HepG2 (cell line): ENCODE measurements at regions not wholly inside any gene's neighbourhood (a gene's known extent, or its start where the extent isn't known, plus 50 kb on each side); places are given as distances from the start of the nearest gene placed in this dataset.

ENCODE experiments used
- ATAC-seq: fragments of 200-7000 bp; cut with Tn5 transposase; 3 replicates; pipeline ENCODE4 v1.9.1; 2020; ENCODE audit warnings: mild to moderate bottlenecking, moderate library complexity
- BruUV-seq: library from RNA; stranded (reverse); fragments of 400-500 nt; replicated peaks from 2 replicates; lab custom pipeline; 2021; lab: Mats Ljungman, UMichigan
- CTCF ChIA-PET: fragments of 300-600 bp; formaldehyde crosslinking; extraction: SDS; loops from one replicate; lab custom pipeline; 2021; ENCODE audit warnings: low total read pairs, inconsistent platforms, low intra/inter-chr PET ratio; lab: Yijun Ruan, JAX
- POLR2A ChIA-PET: fragments of 350-600 bp; sonication (Branson Sonifier 250); formaldehyde crosslinking; loops from one replicate; lab custom pipeline; 2020; ENCODE audit warnings: antibody characterized with exemption, inconsistent platforms; lab: Yijun Ruan, JAX
- DNase-seq: peaks from one replicate; pipeline ENCODE4 v3.0.0-alpha.2; 2015; ENCODE audit warnings: low spot score
- FAIRE-seq: peaks from 3 replicates; lab custom pipeline; 2011; peaks lifted over from hg19 to GRCh38; lab: Jason Lieb, UNC
- H2AFZ ChIP-seq: one replicate; pipeline ENCODE4 v1.6.1; 2011; ENCODE audit warnings: low read length, inconsistent platforms
- H3K27ac ChIP-seq: fragments of 300-600 bp; 3 replicates; pipeline ENCODE4 v1.8.0; 2011; ENCODE audit warnings: mixed run types, mild to moderate bottlenecking, mixed read lengths, low read length, inconsistent platforms; ENCODE audit not compliant: insufficient read depth; ENCODE audit errors: extremely low read length
- H3K27me3 ChIP-seq, 2 experiments: fragments of 200-600 bp in 1 of 2; 2 replicates in 1 of 2; 3 replicates in 1 of 2; pipeline versions ENCODE4 v1.6.0 to v1.8.0; 2011; ENCODE audit warnings: low read length in 2 of 2, mild to moderate bottlenecking in 2 of 2, moderate library complexity in 2 of 2, inconsistent platforms in 1 of 2; ENCODE audit not compliant: insufficient read depth in 2 of 2, control insufficient read depth in 1 of 2
- H3K36me3 ChIP-seq, 2 experiments: fragments of 200-600 bp in 1 of 2; replicated peaks in 1 of 2; 2 replicates in 1 of 2; 3 replicates in 1 of 2; pipeline versions ENCODE4 v1.5.1 to v1.8.0; 2011; ENCODE audit warnings: low read length in 2 of 2, inconsistent platforms in 1 of 2; ENCODE audit not compliant: insufficient read depth in 2 of 2, control insufficient read depth in 1 of 2
- H3K4me1 ChIP-seq: 2 replicates; pipeline ENCODE4 v1.5.1; 2012; ENCODE audit warnings: low read length, inconsistent platforms; ENCODE audit not compliant: insufficient read depth
- H3K4me2 ChIP-seq: 2 replicates; pipeline ENCODE4 v1.6.0; 2011; ENCODE audit warnings: low read depth, low read length, inconsistent platforms
- H3K4me3 ChIP-seq, 3 experiments: fragments of 200-600 bp in 1 of 3; sonication (generic), shearing (Covaris generic) in 1 of 3; replicated peaks in 1 of 3; 2 replicates each; pipeline ENCODE4 v1.5.1; 2011 to 2016; ENCODE audit warnings: low read length in 3 of 3, inconsistent platforms in 2 of 3, low read depth in 2 of 3, mild to moderate bottlenecking in 2 of 3, control low read depth in 1 of 3, mixed read lengths in 1 of 3; ENCODE audit not compliant: insufficient read depth in 1 of 3
- H3K79me2 ChIP-seq: one replicate; pipeline ENCODE4 v1.6.1; 2011; ENCODE audit warnings: low read length, inconsistent platforms; ENCODE audit not compliant: insufficient read depth
- H3K9ac ChIP-seq: 2 replicates; pipeline ENCODE4 v1.6.0; 2011; ENCODE audit warnings: mild to moderate bottlenecking, low read depth, low read length, inconsistent platforms; ENCODE audit not compliant: insufficient read depth
- H3K9me3 ChIP-seq: 2 replicates; pipeline ENCODE4 v1.5.1; 2012; ENCODE audit warnings: mild to moderate bottlenecking, low read length
- H4K20me1 ChIP-seq: 2 replicates; pipeline ENCODE4 v1.6.0; 2011; ENCODE audit warnings: inconsistent platforms, mild to moderate bottlenecking, low read length, moderate library complexity; ENCODE audit not compliant: insufficient read depth
- ARNT2 ChIP-seq: sonication (generic); formaldehyde crosslinking; IDR thresholded peaks from 2 replicates; pipeline ENCODE4 v1.8.0; 2022; ENCODE audit warnings: mild to moderate bottlenecking, low read depth, missing genetic modification reagents, moderate library complexity
- FOXK2 ChIP-seq: fragments of 450-650 bp; IDR thresholded peaks from 2 replicates; pipeline ENCODE4 v1.6.1; 2016
- GABPA ChIP-seq, 2 experiments: IDR thresholded peaks; 2 replicates each; pipeline ENCODE4 v1.6.1; 2011 to 2016; ENCODE audit warnings: low read depth in 2 of 2, low read length in 1 of 2, missing biosample characterization in 1 of 2, missing genetic modification characterization in 1 of 2
- HOXA5 ChIP-seq: sonication (generic); formaldehyde crosslinking; IDR thresholded peaks from 2 replicates; pipeline ENCODE4 v1.4.0; 2020; ENCODE audit warnings: missing genetic modification reagents
- JUN ChIP-seq: sonication (generic); formaldehyde crosslinking; IDR thresholded peaks from 2 replicates; pipeline ENCODE4 v1.4.0; 2020; ENCODE audit warnings: mild to moderate bottlenecking, missing genetic modification reagents
- MTF1 ChIP-seq: sonication (generic); formaldehyde crosslinking; IDR thresholded peaks from 2 replicates; pipeline ENCODE4 v1.5.0; 2020; ENCODE audit warnings: missing genetic modification reagents
- NFKBIZ ChIP-seq: IDR thresholded peaks from 2 replicates; pipeline ENCODE4 v1.6.1; 2018; ENCODE audit warnings: missing genetic modification reagents, missing compliant biosample characterization
- SNAPC2 ChIP-seq: sonication (generic); formaldehyde crosslinking; IDR thresholded peaks from 2 replicates; pipeline ENCODE4 v1.8.1; 2022; ENCODE audit warnings: mild to moderate bottlenecking, missing genetic modification reagents
- TCF7 ChIP-seq: sonication (generic); IDR thresholded peaks from 2 replicates; pipeline ENCODE4 v1.6.1; 2016; ENCODE audit warnings: antibody characterized with exemption, low read depth
- ZMYM3 ChIP-seq: sonication (generic); formaldehyde crosslinking; IDR thresholded peaks from 2 replicates; pipeline ENCODE4 v1.5.1; 2020; ENCODE audit warnings: mild to moderate bottlenecking, missing genetic modification reagents
- ZNF251 ChIP-seq: sonication (generic); formaldehyde crosslinking; IDR thresholded peaks from 2 replicates; pipeline ENCODE4 v1.9.0; 2021; ENCODE audit warnings: mild to moderate bottlenecking, missing genetic modification reagents
- ZNF343 ChIP-seq: sonication (generic); formaldehyde crosslinking; IDR thresholded peaks from 2 replicates; pipeline ENCODE4 v1.4.0; 2020; ENCODE audit warnings: mild to moderate bottlenecking, missing genetic modification reagents
- ZNF619 ChIP-seq: sonication (generic); formaldehyde crosslinking; IDR thresholded peaks from 2 replicates; pipeline ENCODE4 v1.4.0; 2020; ENCODE audit warnings: mild to moderate bottlenecking, missing genetic modification reagents
- ZNF768 ChIP-seq: sonication (generic); formaldehyde crosslinking; IDR thresholded peaks from 2 replicates; pipeline ENCODE4 v1.4.0; 2020; ENCODE audit warnings: missing genetic modification reagents
- WGBS: methylation state at CpG from one replicate; pipeline ENCODE4 v1.1.6; 2017; ENCODE audit warnings: low lambda C conversion rate; 5-methylcytosine and 5-hydroxymethylcytosine counted together
- in situ Hi-C: cut with HindIII; loops from 2 replicates; pipeline ENCODE4 v1.10.0; 2017; ENCODE audit warnings: low pct_unique_long_range_greater_than_20kb; ENCODE audit not compliant: extremely low pct_ligation_motif_present
- intact Hi-C: fragments of 100-400 bp; cut with micrococcal nuclease; formaldehyde crosslinking; loops from one replicate; pipeline ENCODE4 v1.10.0; 2022; ENCODE audit not compliant: unreplicated experiment
- TF ChIP-seq, protein P1 (sequence below), 2 experiments: sonication (generic) in 1 of 2; formaldehyde crosslinking in 1 of 2; IDR thresholded peaks; 2 replicates each; pipeline versions ENCODE4 v1.5.1 to v1.6.1; 2011 to 2020; ENCODE audit warnings: borderline replicate concordance in 1 of 2, low read depth in 1 of 2, low read length in 1 of 2, mild to moderate bottlenecking in 1 of 2, missing genetic modification reagents in 1 of 2, moderate library complexity in 1 of 2

DNA sequence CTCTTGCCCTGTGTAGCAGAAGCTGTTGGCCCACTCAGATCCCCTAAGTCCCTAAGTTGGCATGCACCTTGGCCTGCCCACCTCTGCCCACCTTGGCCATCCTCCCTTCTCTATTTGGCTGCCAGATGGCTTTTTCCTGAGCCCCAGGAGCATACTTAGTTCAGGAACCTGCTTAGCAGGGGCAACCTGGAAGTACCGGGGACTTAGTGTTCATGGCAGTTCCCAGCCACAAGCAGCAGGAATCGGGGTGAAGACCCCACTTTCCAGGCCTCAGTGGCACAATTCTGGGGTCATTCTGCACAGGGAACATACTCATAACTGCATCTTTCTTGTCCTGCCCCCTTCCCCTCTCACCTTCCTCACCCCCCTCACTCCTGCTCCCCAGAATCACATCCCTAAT, 158.0 kb upstream of the PMEPA1 start (continued):
- TF ChIP-seq, protein P1, sequence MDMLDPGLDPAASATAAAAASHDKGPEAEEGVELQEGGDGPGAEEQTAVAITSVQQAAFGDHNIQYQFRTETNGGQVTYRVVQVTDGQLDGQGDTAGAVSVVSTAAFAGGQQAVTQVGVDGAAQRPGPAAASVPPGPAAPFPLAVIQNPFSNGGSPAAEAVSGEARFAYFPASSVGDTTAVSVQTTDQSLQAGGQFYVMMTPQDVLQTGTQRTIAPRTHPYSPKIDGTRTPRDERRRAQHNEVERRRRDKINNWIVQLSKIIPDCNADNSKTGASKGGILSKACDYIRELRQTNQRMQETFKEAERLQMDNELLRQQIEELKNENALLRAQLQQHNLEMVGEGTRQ (IDR thresholded peaks at IDR 0.05; ENCODE audit: low read depth, low read length): no peak
- TF ChIP-seq, protein P1 (CRISPR knock-in tag; IDR thresholded peaks at IDR 0.05; ENCODE audit: borderline replicate concordance): no peak
- TF ChIP-seq MTF1 (CRISPR knock-in tag) (no peak), ZNF251 (CRISPR knock-in tag) (no peak), NFKBIZ (CRISPR knock-in tag) (no peak), HOXA5 (no peak), ZNF343 (CRISPR knock-in tag) (no peak), ZMYM3 (CRISPR knock-in tag) (no peak), ARNT2 (CRISPR knock-in tag) (no peak)

DNA sequence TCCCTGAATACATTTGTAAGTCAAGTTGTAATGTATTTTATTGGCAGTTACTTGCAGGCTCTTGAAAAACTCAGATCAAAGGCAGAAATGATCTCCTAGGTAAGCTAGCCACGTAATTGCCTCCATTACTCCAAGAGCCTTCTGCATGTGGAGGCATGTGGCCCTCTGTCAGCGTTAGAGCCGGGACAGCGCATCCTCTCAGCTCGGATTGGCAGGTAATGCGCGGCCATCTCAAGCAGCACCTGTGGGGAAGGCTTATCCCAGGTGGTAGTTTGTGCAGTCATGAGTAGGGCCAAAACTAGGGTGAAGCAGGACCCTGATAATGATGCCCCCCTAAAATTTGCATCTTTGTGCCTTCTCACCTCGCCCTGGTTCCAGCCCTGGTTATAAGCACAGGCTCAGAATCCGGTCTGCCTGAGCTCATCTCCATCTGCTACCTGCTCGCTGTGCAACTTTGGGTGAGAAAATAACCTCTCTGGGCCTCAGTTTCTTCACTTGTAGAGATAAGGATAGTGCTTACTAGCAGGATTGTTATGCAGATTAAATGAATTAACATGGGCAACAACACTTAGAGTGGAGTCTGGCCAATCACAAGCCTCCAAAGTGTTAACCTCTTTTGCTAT, 157.5 kb upstream of the PMEPA1 start:
- no peaks in the 10 kb centered on the region for H3K79me2 ChIP-seq
- H4K20me1 ChIP-seq: no peaks in the 10 kb centered on the region
- peaks cover 7 to 47% of the 10 kb centered on the region in 2 experiments; a peak in 3 of 5 replicates for H3K27me3 ChIP-seq
- no peaks in the 10 kb centered on the region for H3K36me3 ChIP-seq
- no peak overlapping the region for H3K4me3 ChIP-seq
- TF ChIP-seq SNAPC2 (CRISPR knock-in tag) (no peak), ZNF619 (CRISPR knock-in tag) (no peak), JUN (CRISPR knock-in tag) (no peak), ZNF768 (CRISPR knock-in tag) (peak; percentile 24; the same call in 1 of the 2 replicates), FOXK2 (no peak), GABPA (IDR thresholded peaks at IDR 0.05; ENCODE audit: low read depth, low read length) (no peak), GABPA (CRISPR knock-in tag; IDR thresholded peaks at IDR 0.05; ENCODE audit: low read depth) (no peak), TCF7 (no peak)
- FAIRE-seq (no peak), ATAC-seq (no peak), DNase-seq (no peak)
- no peak overlapping the region for H2AFZ ChIP-seq
- ChIA-PET POLR2A (no interaction called here), CTCF (no interaction called here)
- BruUV-seq: no TSS peak
- intact Hi-C loops (no loop called here), in situ Hi-C loops (no loop called here)
- H3K9ac ChIP-seq: no peak overlapping the region
- no peaks in the 10 kb centered on the region for H3K4me1 ChIP-seq
- 26% methylated on average over 10 of the region's 10 CpGs for WGBS
- H3K4me2 ChIP-seq: no peak overlapping the region
- no peaks in the 10 kb centered on the region for H3K9me3 ChIP-seq
- H3K27ac ChIP-seq: no peak overlapping the region
